NCI-H69 (cell line): ENCODE measurements at regions not wholly inside any gene's neighbourhood (a gene's known extent, or its start where the extent isn't known, plus 50 kb on each side); places are given as distances from the start of the nearest gene placed in this dataset.

ENCODE experiments used
- DNase-seq: peaks from one replicate; lab custom pipeline; 2025; lab: John Stamatoyannopoulos, UW

- DNase-seq = peak; percentile 12
Observed at GRCh38 chr7:91630581-91631380, 249.7 kb downstream of the MTERF1 start.

- no peak for DNase-seq
Observed at GRCh38 chr7:91632234-91632940, 248.1 kb downstream of the MTERF1 start.

- peak; percentile 50 for DNase-seq
Observed at GRCh38 chr7:91633013-91633441, 247.5 kb downstream of the MTERF1 start.

GRCh38 chr7:91634485-91635177, 245.9 kb downstream of the MTERF1 start:
- DNase-seq = peak; percentile 97

- peak; percentile 75 for DNase-seq
Observed at GRCh38 chr7:91636129-91636724, 244.3 kb downstream of the MTERF1 start.

GRCh38 chr7:91636728-91637127, 243.8 kb downstream of the MTERF1 start:
- DNase-seq = no peak

GRCh38 chr7:91644256-91644655, 236.2 kb downstream of the MTERF1 start:
- no peak for DNase-seq

- no peak for DNase-seq
Observed at GRCh38 chr7:91645542-91645941, 235.0 kb downstream of the MTERF1 start.

- DNase-seq = no peak
Observed at GRCh38 chr7:91651986-91652385, 228.5 kb downstream of the MTERF1 start.

- DNase-seq = no peak
Observed at GRCh38 chr7:91653286-91653685, 227.2 kb downstream of the MTERF1 start.

- DNase-seq = no peak
Observed at GRCh38 chr7:91655656-91656055, 224.8 kb downstream of the MTERF1 start.

- peak; percentile 8 for DNase-seq
Observed at GRCh38 chr7:91656541-91657482, 223.7 kb downstream of the MTERF1 start.

- no peak for DNase-seq
Observed at GRCh38 chr7:91657483-91658071, 222.9 kb downstream of the MTERF1 start.

- no peak for DNase-seq
Observed at GRCh38 chr7:91659096-91659495, 221.4 kb downstream of the MTERF1 start.

- DNase-seq = no peak
Observed at GRCh38 chr7:91660734-91661356, 219.7 kb downstream of the MTERF1 start.

GRCh38 chr7:91661727-91662126, 218.8 kb downstream of the MTERF1 start:
- no peak for DNase-seq

- DNase-seq = no peak
Observed at GRCh38 chr7:91668217-91668616, 212.3 kb downstream of the MTERF1 start.

- DNase-seq = no peak
Observed at GRCh38 chr7:91671245-91671644, 209.3 kb downstream of the MTERF1 start.

GRCh38 chr7:91674470-91674869, 206.0 kb downstream of the MTERF1 start:
- DNase-seq = no peak

GRCh38 chr7:91681718-91682117, 198.8 kb downstream of the MTERF1 start:
- DNase-seq = no peak
